22Rv1 (cell line): ENCODE measurements at regions not wholly inside any gene's neighbourhood (a gene's known extent, or its start where the extent isn't known, plus 50 kb on each side); places are given as distances from the start of the nearest gene placed in this dataset.

Experiments
- H3K27ac ChIP-seq: fragments of 450-650 bp; 2 replicates; pipeline ENCODE4 v1.5.1; 2017
- ZFX ChIP-seq: fragments of 450-650 bp; IDR thresholded peaks from 2 replicates; pipeline ENCODE4 v1.6.1; 2017; ENCODE audit warnings: antibody characterized with exemption, borderline replicate concordance
- TF ChIP-seq, protein P1 (sequence below): fragments of 450-650 bp; IDR thresholded peaks from 2 replicates; pipeline ENCODE4 v1.5.1; 2017; ENCODE audit warnings: mild to moderate bottlenecking

DNA sequence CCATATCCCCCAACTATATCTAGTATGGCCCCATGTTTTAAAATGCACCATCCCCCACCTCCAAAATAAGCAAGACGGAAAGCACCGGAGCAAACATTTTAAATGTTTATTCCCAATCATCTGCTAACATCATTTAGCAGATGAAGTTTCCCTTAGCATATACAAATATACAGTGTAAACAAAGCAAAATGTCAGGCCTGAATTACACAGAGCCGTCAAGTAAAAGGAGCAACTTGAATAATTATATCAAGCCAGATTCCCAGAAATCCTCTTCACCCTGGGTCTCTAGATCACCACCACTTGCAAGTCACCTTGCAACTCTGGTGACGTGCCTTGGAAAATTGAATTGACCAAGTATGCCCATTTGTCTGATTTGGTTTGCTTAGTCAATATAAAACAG is 91.6 kb upstream of the COL1A2 start:
- H3K27ac ChIP-seq, result peak overlapping the region; percentile 29
- TF ChIP-seq, protein P1, sequence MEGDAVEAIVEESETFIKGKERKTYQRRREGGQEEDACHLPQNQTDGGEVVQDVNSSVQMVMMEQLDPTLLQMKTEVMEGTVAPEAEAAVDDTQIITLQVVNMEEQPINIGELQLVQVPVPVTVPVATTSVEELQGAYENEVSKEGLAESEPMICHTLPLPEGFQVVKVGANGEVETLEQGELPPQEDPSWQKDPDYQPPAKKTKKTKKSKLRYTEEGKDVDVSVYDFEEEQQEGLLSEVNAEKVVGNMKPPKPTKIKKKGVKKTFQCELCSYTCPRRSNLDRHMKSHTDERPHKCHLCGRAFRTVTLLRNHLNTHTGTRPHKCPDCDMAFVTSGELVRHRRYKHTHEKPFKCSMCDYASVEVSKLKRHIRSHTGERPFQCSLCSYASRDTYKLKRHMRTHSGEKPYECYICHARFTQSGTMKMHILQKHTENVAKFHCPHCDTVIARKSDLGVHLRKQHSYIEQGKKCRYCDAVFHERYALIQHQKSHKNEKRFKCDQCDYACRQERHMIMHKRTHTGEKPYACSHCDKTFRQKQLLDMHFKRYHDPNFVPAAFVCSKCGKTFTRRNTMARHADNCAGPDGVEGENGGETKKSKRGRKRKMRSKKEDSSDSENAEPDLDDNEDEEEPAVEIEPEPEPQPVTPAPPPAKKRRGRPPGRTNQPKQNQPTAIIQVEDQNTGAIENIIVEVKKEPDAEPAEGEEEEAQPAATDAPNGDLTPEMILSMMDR, result no peak
- TF ChIP-seq ZFX, result no peak

DNA sequence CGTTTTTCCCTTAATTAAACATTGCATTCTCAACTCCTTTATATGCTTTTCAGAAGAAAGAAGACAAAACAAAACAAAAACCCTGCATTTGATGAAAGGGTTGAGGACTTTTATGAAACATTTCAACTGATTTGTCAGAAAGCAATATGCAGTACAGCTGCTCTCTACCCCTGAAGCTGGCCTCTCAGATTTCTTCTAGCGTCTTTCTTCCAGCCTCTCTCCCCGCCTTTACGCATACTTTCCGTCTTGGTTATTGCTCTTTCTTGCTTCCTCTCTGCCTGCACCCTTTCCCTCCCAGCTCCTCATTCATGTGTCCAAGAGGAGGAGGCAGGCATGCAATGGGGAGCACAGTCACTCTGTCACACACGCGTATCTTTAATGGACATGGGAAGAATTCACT is 91.0 kb upstream of the COL1A2 start:
- TF ChIP-seq, protein P1, result no peak
- TF ChIP-seq ZFX, result no peak
- no peak overlapping the region; the same call in 1 of the 2 replicates for H3K27ac ChIP-seq

DNA sequence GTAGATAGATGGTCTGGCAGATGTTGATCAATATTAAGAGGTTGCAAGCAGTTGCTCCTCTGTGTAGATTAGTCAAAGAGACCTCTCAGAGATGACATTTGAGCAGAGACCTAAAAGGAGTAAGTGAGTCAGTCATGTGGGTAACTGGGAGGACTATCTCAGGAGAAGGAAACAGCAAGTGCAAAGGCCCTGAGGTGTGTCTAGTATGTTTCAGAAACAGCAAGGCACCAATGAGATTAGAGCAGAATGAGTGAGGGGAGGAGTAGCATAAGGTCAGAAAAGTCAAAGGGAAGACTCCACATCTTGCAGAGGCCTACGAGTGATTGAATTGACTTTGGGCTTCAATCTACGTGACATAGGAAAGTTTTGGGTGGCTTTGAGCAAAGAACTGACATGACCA is 89.8 kb upstream of the COL1A2 start:
- H3K27ac ChIP-seq, result no peak overlapping the region
- no peak for TF ChIP-seq ZFX
- TF ChIP-seq, protein P1, result no peak

DNA sequence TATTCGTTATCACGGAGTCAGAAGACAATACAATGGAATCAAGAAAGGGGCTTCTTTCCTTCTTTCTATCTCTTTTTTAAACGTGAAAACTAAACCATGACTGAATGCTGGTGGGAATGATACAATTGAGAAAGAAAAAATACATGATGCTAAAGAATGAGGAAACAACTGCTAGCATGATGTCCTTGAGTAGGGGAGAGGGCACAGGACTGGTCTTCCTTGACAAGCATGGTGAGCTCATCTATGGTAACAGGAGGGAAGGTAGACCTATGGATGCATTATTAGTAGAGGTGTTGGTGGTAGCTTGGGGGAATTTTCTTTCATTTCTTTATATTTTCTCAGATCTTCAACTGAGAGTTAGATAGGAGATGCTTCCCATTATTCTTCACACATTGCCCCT is 88.9 kb upstream of the COL1A2 start:
- no peak overlapping the region for H3K27ac ChIP-seq
- TF ChIP-seq ZFX, result no peak
- TF ChIP-seq, protein P1, result no peak

DNA sequence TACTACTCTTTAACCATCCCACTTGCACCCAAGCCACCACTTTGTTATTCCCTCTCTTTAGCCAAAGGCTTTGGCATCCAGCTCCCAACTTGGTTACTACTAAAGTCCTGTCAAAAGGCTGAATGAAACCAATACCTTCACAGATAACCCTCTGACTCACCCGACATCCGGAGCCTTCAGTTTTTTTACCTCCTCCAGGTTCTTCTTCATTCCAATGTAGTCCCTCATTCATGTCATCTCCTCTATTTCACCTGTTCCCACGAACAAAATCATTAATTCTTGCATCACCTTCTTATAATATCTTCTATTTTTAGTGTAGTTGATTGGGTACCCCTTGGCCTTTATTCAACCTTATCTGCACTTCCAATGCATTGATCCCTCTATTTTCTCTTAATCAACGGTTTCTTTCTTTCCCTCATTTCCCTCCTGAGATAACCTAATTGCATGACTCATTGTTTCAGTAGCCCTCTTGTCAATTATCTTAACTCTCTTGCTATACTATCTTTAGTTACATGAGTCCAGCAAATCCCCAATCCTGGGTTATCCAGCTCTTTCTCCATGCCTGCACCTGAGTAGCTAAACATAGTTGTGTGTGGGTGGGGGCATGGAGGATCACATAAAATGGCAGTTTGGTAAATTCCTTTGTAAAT is 87.2 kb upstream of the COL1A2 start:
- H3K27ac ChIP-seq, result no peak overlapping the region
- TF ChIP-seq ZFX, result no peak
- TF ChIP-seq, protein P1, result no peak

DNA sequence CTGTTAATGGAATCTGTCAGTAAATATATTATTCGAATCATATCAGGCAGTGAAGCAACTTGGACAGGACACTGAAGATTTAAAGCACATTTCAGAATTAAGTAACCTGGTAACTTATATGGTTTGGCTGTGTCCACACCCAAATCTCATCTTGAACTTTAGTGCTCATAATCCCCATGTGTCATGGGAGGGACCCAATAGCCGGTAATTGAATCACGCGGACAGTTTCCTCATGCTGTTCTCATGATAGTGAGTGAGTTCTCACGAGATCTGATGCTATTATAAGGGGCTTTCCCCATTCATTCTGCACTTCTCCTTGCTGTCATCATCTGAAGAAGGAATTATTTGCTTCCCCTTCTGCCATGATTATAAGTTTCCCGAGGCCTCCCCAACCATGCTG is 83.2 kb upstream of the COL1A2 start:
- H3K27ac ChIP-seq, result no peak overlapping the region
- TF ChIP-seq ZFX, result no peak

DNA sequence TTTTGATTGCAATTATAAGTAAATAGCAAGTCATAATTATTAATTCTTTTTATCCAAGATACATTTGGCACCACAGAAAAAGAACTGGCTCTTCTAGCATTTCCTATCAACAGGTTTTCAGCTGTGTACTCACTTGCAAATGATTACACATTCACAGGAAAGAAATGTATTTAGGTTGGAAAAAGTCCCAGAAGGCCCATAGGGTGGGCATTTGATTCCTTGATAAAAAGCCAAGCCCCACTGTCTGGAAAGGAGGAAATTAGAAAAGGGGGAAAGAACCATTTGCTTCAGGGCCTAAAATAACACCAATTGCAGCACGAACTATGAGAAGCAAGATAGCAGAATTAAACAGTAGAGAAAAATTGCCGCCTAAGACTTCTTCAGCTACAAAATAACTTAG is 80.8 kb upstream of the COL1A2 start:
- H3K27ac ChIP-seq, result no peak overlapping the region
- TF ChIP-seq, protein P1, result no peak
- TF ChIP-seq ZFX, result no peak
